ENCODE measurements at regions not wholly inside any gene's neighbourhood (a gene's known extent, or its start where the extent isn't known, plus 50 kb on each side); places are given as distances from the start of the nearest gene placed in this dataset.

DNA sequence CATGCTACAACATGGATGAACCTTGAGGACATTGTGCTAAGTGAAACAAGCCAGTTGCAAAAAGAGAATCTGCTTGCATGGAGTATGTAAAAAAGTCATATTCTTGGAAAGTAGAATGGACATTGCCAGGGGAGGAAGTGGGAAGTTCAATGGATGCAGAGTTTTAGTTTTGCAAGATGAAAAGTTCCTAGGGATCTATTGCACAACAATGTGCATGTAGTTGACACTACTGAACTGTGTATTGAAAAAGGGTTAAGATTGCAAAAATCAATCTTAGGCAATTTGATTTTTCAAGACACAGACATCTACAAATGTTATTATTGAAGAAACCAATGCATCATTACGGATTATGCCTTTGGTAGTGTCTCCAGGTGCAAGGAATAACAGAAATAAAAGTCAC lies 50.3 kb upstream of the MAGI3 start:
- DNase-seq (no peak), ATAC-seq (no peak)
- intact Hi-C loops (cut with DNase I) = no loop called here
